ENCODE measurements at regions not wholly inside any gene's neighbourhood (a gene's known extent, or its start where the extent isn't known, plus 50 kb on each side); places are given as distances from the start of the nearest gene placed in this dataset.
"Not testable (repeated sequence)": the region's sequence is repeated elsewhere in the genome, so short reads cannot be mapped to it uniquely, and the experiment has no call there.

DNA sequence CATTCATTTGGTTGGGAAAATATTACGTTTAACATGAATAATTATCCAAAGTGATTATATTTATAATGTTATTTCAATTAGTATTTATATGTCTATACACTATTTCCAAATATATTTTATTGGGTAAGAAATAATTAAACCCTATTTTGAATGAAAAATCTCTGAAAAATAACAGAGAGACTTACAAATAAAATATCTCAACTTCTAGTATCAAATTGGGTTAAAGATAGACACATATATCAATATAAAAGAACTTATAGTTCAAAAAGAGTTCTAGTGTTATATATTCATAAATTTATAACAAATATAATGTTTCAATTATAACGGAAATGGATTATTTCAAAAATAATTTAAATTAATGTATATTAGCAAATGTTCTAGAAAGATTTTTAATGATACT, 482.6 kb upstream of the PCDH20 start:
- Histone ChIP-seq H3K4me3 (ENCODE audit: low read length) (no peak overlapping the region), H3K4me1 (ENCODE audit: low read length) (no peaks in the 10 kb centered on the region), H3K27me3 (ENCODE audit: low read depth, low read length) (no peaks in the 10 kb centered on the region), H3K79me2 (ENCODE audit: low read length) (no peaks in the 10 kb centered on the region), H2AFZ (ENCODE audit: low read depth, low read length) (no peak overlapping the region), H3K9me3 (ENCODE audit: insufficient read depth, low read length) (no peaks in the 10 kb centered on the region), H3K36me3 (replicated peaks; ENCODE audit: low read depth, low read length) (no peaks in the 10 kb centered on the region), H3K9ac (ENCODE audit: low read length) (no peak overlapping the region), H4K20me1 (ENCODE audit: insufficient read depth, low read length) (no peaks in the 10 kb centered on the region), H3K27ac (ENCODE audit: low read length) (no peak overlapping the region), H3K4me2 (ENCODE audit: low read length) (no peak overlapping the region)
- TF ChIP-seq, protein P1, sequence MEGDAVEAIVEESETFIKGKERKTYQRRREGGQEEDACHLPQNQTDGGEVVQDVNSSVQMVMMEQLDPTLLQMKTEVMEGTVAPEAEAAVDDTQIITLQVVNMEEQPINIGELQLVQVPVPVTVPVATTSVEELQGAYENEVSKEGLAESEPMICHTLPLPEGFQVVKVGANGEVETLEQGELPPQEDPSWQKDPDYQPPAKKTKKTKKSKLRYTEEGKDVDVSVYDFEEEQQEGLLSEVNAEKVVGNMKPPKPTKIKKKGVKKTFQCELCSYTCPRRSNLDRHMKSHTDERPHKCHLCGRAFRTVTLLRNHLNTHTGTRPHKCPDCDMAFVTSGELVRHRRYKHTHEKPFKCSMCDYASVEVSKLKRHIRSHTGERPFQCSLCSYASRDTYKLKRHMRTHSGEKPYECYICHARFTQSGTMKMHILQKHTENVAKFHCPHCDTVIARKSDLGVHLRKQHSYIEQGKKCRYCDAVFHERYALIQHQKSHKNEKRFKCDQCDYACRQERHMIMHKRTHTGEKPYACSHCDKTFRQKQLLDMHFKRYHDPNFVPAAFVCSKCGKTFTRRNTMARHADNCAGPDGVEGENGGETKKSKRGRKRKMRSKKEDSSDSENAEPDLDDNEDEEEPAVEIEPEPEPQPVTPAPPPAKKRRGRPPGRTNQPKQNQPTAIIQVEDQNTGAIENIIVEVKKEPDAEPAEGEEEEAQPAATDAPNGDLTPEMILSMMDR (IDR thresholded peaks at IDR 0.05; ENCODE audit: low read depth, low read length), result no peak
- no peak for TF ChIP-seq EZH2phosphoT487 (IDR thresholded peaks at IDR 0.05; ENCODE audit: low read depth)

DNA sequence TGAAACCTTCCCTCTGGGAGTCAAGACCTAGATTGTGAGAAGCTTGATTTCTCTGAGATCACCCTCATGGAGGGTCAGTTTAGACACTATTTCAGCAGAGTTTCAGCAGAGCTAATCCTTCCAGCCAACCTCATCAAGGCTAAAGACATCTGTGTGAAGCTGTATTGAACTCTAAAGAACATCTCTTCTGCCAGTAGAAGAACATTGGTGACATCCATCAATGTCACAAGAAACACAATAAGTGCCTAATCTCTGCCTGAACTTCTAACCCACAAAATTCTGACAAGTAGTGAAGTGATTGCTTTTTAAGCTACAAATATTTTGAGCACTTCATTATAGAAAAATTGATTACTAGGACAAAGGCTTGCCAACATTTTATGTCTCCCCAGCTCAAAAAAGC, 475.8 kb upstream of the PCDH20 start:
- Histone ChIP-seq H2AFZ (ENCODE audit: low read depth, low read length) (no peak overlapping the region), H3K27ac (ENCODE audit: low read length) (no peak overlapping the region)
- TF ChIP-seq EZH2phosphoT487 (IDR thresholded peaks at IDR 0.05; ENCODE audit: low read depth), result no peak
- TF ChIP-seq, protein P1 (IDR thresholded peaks at IDR 0.05; ENCODE audit: low read depth, low read length), result no peak

DNA sequence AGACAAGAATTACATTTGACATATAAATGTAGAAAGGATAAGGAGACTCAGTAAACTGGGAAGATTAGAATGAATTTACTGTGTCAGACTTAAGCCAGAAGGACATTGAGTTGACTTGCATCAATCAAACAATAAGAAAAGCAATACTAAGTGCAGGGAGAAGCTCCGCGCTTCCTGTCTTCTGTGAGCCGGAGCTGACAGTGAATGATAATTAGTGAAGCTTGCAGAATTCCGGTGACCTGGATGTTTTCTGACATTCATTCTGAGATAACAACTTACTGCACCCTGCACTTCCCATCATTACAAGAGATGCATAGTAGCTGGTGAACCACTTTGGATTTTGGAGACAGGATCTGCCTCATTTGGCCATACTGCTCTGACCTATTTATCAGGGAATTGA, 469.2 kb upstream of the PCDH20 start:
- H3K9ac ChIP-seq (ENCODE audit: low read length), result no peak overlapping the region
- no peaks in the 10 kb centered on the region for H3K79me2 ChIP-seq (ENCODE audit: low read length)
- H3K27me3 ChIP-seq (ENCODE audit: low read depth, low read length), result no peaks in the 10 kb centered on the region
- no peaks in the 10 kb centered on the region for H3K4me1 ChIP-seq (ENCODE audit: low read length)
- H3K27ac ChIP-seq (ENCODE audit: low read length), result no peak overlapping the region
- no peak overlapping the region for H3K4me3 ChIP-seq (ENCODE audit: low read length)
- no peaks in the 10 kb centered on the region for H3K9me3 ChIP-seq (ENCODE audit: insufficient read depth, low read length)
- no peaks in the 10 kb centered on the region for H4K20me1 ChIP-seq (ENCODE audit: insufficient read depth, low read length)
- H3K36me3 ChIP-seq (replicated peaks; ENCODE audit: low read depth, low read length), result no peaks in the 10 kb centered on the region
- no peak overlapping the region for H2AFZ ChIP-seq (ENCODE audit: low read depth, low read length)
- TF ChIP-seq EZH2phosphoT487 (IDR thresholded peaks at IDR 0.05; ENCODE audit: low read depth), result no peak
- TF ChIP-seq, protein P1 (IDR thresholded peaks at IDR 0.05; ENCODE audit: low read depth, low read length), result no peak
- H3K4me2 ChIP-seq (ENCODE audit: low read length), result no peak overlapping the region

More for the DNA sequence above, 475.8 kb upstream of the PCDH20 start:
- no peaks in the 10 kb centered on the region for H3K4me1 ChIP-seq (ENCODE audit: low read length)
- no peak overlapping the region for H3K4me3 ChIP-seq (ENCODE audit: low read length)
- no peaks in the 10 kb centered on the region for H4K20me1 ChIP-seq (ENCODE audit: insufficient read depth, low read length)
- H3K4me2 ChIP-seq (ENCODE audit: low read length), result no peak overlapping the region
- H3K36me3 ChIP-seq (replicated peaks; ENCODE audit: low read depth, low read length), result no peaks in the 10 kb centered on the region
- no peaks in the 10 kb centered on the region for H3K9me3 ChIP-seq (ENCODE audit: insufficient read depth, low read length)
- H3K9ac ChIP-seq (ENCODE audit: low read length), result no peak overlapping the region
- H3K27me3 ChIP-seq (ENCODE audit: low read depth, low read length), result no peaks in the 10 kb centered on the region
- H3K79me2 ChIP-seq (ENCODE audit: low read length), result no peaks in the 10 kb centered on the region

DNA sequence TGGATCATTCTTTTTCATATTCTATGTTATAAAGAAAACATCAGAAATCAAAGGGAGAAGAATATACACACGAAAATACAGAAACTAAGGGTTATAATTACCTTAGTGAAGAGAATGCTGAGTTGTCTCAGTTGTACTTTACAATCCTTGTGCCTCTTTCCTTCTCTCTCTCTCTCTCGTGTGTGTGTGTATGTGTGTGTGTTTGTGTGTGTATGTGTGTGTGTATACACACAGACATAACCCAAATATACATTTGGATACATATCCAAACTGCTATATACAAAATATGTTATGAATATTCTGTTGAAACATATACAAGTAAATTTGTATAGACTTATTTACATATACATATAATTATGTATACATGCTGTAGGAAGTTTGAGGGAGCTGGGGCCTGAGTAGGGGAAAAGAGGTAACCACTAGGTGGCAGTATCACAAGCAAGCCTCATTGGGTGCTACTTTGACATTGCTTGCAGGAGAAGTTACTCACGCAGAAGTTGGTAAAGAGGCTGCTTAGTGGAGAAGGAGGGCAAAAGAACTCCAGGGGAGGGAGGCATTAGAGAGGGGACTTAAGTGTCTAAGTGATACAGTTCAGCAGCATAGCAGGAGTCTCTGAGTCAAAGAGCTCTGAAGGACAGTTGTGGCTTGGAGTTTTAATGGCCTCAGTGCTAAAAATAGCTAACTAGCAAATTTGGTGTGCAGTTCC, 465.1 kb upstream of the PCDH20 start:
- Histone ChIP-seq H3K27me3 (ENCODE audit: low read depth, low read length) (no peaks in the 10 kb centered on the region), H3K4me2 (ENCODE audit: low read length) (no peak overlapping the region), H4K20me1 (ENCODE audit: insufficient read depth, low read length) (no peaks in the 10 kb centered on the region), H3K79me2 (ENCODE audit: low read length) (no peaks in the 10 kb centered on the region), H3K27ac (ENCODE audit: low read length) (no peak overlapping the region), H3K4me1 (ENCODE audit: low read length) (no peaks in the 10 kb centered on the region), H3K9ac (ENCODE audit: low read length) (no peak overlapping the region), H3K9me3 (ENCODE audit: insufficient read depth, low read length) (no peaks in the 10 kb centered on the region; the same call in 1 of the 2 replicates), H3K4me3 (ENCODE audit: low read length) (no peak overlapping the region), H2AFZ (ENCODE audit: low read depth, low read length) (no peak overlapping the region), H3K36me3 (replicated peaks; ENCODE audit: low read depth, low read length) (no peaks in the 10 kb centered on the region)
- TF ChIP-seq, protein P1 (IDR thresholded peaks at IDR 0.05; ENCODE audit: low read depth, low read length), result peak; percentile 63
- no peak for TF ChIP-seq EZH2phosphoT487 (IDR thresholded peaks at IDR 0.05; ENCODE audit: low read depth)

DNA sequence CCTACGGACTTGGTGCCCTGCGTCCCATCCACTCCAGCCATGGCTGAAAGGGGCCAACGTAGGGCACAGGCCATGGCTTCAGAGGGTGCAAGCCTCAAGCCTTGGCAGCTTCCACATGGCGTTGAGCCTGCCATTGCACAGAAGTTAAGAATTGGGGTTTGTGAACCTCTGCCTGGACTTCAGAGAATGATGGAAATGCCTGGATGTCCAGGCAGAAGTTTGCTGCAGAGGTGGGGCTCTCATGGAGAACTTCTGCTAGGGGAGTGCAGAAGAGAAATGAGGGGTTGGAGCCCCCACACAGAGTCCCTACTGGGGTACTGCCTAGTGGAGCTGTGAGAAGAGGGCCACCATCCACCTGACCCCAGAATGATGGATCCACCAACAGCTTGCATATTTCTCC, 462.9 kb upstream of the PCDH20 start:
- not testable (repeated sequence) for H3K36me3 ChIP-seq (replicated peaks; ENCODE audit: low read depth, low read length); H3K4me1 ChIP-seq (ENCODE audit: low read length); H3K4me2 ChIP-seq (ENCODE audit: low read length); H3K4me3 ChIP-seq (ENCODE audit: low read length); H3K27ac ChIP-seq (ENCODE audit: low read length); H4K20me1 ChIP-seq (ENCODE audit: insufficient read depth, low read length); H3K79me2 ChIP-seq (ENCODE audit: low read length); H2AFZ ChIP-seq (ENCODE audit: low read depth, low read length); H3K27me3 ChIP-seq (ENCODE audit: low read depth, low read length); H3K9me3 ChIP-seq (ENCODE audit: insufficient read depth, low read length); H3K9ac ChIP-seq (ENCODE audit: low read length)
